RWPE2 (cell line): ENCODE measurements at regions not wholly inside any gene's neighbourhood (a gene's known extent, or its start where the extent isn't known, plus 50 kb on each side); places are given as distances from the start of the nearest gene placed in this dataset.

Source experiments
- ATAC-seq: fragments of 200-7000 bp; cut with Tn5 transposase; 3 replicates; pipeline ENCODE4 v1.9.1; 2021; ENCODE audit warnings: low read depth
- DNase-seq: peaks from one replicate; pipeline ENCODE4 v3.0.0-alpha.2; 2020; ENCODE audit warnings: low spot score
- H3K27ac ChIP-seq: fragments of 450-650 bp; 2 replicates; pipeline ENCODE4 v1.5.1; 2017; ENCODE audit warnings: mild to moderate bottlenecking; ENCODE audit not compliant: poor library complexity, severe bottlenecking
- H3K27me3 ChIP-seq: fragments of 250-450 bp; sonication (Bioruptor Pico); 2 replicates; pipeline ENCODE4 v1.5.1; 2021; ENCODE audit warnings: mild to moderate bottlenecking, moderate library complexity; ENCODE audit not compliant: insufficient read depth, poor library complexity, severe bottlenecking
- H3K36me3 ChIP-seq: fragments of 250-450 bp; sonication (Bioruptor Pico); 2 replicates; pipeline ENCODE4 v1.5.1; 2020; ENCODE audit warnings: low read depth, mild to moderate bottlenecking, moderate library complexity
- H3K4me1 ChIP-seq: fragments of 250-450 bp; sonication (Bioruptor Pico); 2 replicates; pipeline ENCODE4 v1.5.1; 2021; ENCODE audit warnings: mild to moderate bottlenecking, moderate library complexity; ENCODE audit not compliant: insufficient read depth, poor library complexity, severe bottlenecking
- H3K4me3 ChIP-seq: fragments of 250-450 bp; sonication (Bioruptor Pico); 2 replicates; pipeline ENCODE4 v1.5.1; 2021; ENCODE audit warnings: mild to moderate bottlenecking, moderate library complexity; ENCODE audit not compliant: severe bottlenecking
- H3K9me3 ChIP-seq: fragments of 250-450 bp; sonication (Bioruptor Pico); 2 replicates; pipeline ENCODE4 v1.5.1; 2021; ENCODE audit warnings: mild to moderate bottlenecking, moderate library complexity; ENCODE audit not compliant: severe bottlenecking
- TF ChIP-seq, protein P1 (sequence below): fragments of 450-650 bp; IDR thresholded peaks from one replicate; pipeline ENCODE4 v1.5.1; 2017; ENCODE audit warnings: mild to moderate bottlenecking, moderate library complexity; ENCODE audit not compliant: poor library complexity, severe bottlenecking

- Histone ChIP-seq H3K27ac (no peak overlapping the region), H3K9me3 (no peaks in the 10 kb centered on the region), H3K36me3 (no peaks in the 10 kb centered on the region), H3K4me3 (no peak overlapping the region), H3K27me3 (no peaks in the 10 kb centered on the region), H3K4me1 (no peaks in the 10 kb centered on the region)
- DNase-seq = no peak
- no peak for ATAC-seq
- TF ChIP-seq, protein P1, sequence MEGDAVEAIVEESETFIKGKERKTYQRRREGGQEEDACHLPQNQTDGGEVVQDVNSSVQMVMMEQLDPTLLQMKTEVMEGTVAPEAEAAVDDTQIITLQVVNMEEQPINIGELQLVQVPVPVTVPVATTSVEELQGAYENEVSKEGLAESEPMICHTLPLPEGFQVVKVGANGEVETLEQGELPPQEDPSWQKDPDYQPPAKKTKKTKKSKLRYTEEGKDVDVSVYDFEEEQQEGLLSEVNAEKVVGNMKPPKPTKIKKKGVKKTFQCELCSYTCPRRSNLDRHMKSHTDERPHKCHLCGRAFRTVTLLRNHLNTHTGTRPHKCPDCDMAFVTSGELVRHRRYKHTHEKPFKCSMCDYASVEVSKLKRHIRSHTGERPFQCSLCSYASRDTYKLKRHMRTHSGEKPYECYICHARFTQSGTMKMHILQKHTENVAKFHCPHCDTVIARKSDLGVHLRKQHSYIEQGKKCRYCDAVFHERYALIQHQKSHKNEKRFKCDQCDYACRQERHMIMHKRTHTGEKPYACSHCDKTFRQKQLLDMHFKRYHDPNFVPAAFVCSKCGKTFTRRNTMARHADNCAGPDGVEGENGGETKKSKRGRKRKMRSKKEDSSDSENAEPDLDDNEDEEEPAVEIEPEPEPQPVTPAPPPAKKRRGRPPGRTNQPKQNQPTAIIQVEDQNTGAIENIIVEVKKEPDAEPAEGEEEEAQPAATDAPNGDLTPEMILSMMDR = no peak
Observed at GRCh38 chr3:103698646-103699045, 1263.8 kb downstream of the ZPLD1 start.

- no peaks in the 10 kb centered on the region for H3K36me3 ChIP-seq
- H3K4me3 ChIP-seq = no peak overlapping the region
- ATAC-seq (no peak), DNase-seq (no peak)
- H3K9me3 ChIP-seq = no peaks in the 10 kb centered on the region
- no peaks in the 10 kb centered on the region for H3K27me3 ChIP-seq
- TF ChIP-seq, protein P1 = no peak
- no peaks in the 10 kb centered on the region for H3K4me1 ChIP-seq
- no peak overlapping the region for H3K27ac ChIP-seq
Observed at GRCh38 chr3:103699228-103699627, 1264.4 kb downstream of the ZPLD1 start.

GRCh38 chr3:103705641-103706040 lies 1270.8 kb downstream of the ZPLD1 start:
- H3K27me3 ChIP-seq = no peaks in the 10 kb centered on the region
- DNase-seq = no peak
- no peak overlapping the region for H3K4me3 ChIP-seq
- no peaks in the 10 kb centered on the region for H3K36me3 ChIP-seq
- H3K27ac ChIP-seq = no peak overlapping the region
- H3K9me3 ChIP-seq = no peaks in the 10 kb centered on the region
- peaks cover 8% of the 10 kb centered on the region for H3K4me1 ChIP-seq
- no peak for ATAC-seq
- TF ChIP-seq, protein P1 = no peak

- DNase-seq (no peak), ATAC-seq (0 out of 3 replicates have a peak, but pooled peaks have one; percentile 45)
- H3K27ac ChIP-seq = no peak overlapping the region
- no peaks in the 10 kb centered on the region for H3K36me3 ChIP-seq
- H3K4me3 ChIP-seq = no peak overlapping the region
- TF ChIP-seq, protein P1 = no peak
- H3K27me3 ChIP-seq = no peaks in the 10 kb centered on the region
- H3K9me3 ChIP-seq = no peaks in the 10 kb centered on the region
- H3K4me1 ChIP-seq = peaks cover 11% of the 10 kb centered on the region
Observed at GRCh38 chr3:103706671-103707070, 1271.9 kb downstream of the ZPLD1 start.

DNA sequence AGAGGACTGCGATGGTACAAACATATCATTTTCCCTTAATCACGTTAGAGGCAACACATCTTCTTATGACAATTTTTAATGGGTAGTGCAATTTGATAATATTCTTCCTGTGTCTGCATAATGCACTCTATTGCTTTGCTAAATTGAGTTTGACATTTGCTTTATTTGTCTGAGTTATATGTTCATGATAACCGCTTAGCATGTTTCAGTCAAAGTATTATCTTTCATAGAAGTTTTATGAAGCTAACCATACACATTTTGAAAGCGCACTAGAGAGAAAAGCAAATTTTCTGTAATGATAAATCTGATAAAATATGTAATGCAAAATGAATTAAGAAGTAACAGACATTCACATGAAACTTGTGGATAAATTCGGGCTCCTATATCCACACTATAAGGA lies 1276.9 kb downstream of the ZPLD1 start:
- H3K27me3 ChIP-seq = no peaks in the 10 kb centered on the region
- peaks cover 22% of the 10 kb centered on the region for H3K4me1 ChIP-seq
- H3K27ac ChIP-seq = peak overlapping the region; percentile 87
- no peak overlapping the region for H3K4me3 ChIP-seq
- ATAC-seq (no peak), DNase-seq (no peak)
- no peaks in the 10 kb centered on the region for H3K9me3 ChIP-seq
- TF ChIP-seq, protein P1 = no peak
- H3K36me3 ChIP-seq = peaks cover 4% of the 10 kb centered on the region; the same call in 1 of the 2 replicates
